ENCODE measurements at regions not wholly inside any gene's neighbourhood (a gene's known extent, or its start where the extent isn't known, plus 50 kb on each side); places are given as distances from the start of the nearest gene placed in this dataset.
A peak's percentile ranks its signal among the peaks of the same experiment; 100 is the strongest.

- DNase-seq = no peak
These were observed 61.9 kb upstream of the PTPRZ1 start for GRCh38 chr7:121810831-121811672.

GRCh38 chr7:121807078-121807477 lies 65.9 kb upstream of the PTPRZ1 start:
- no peak for DNase-seq

- DNase-seq = no peak
These were observed 69.9 kb upstream of the PTPRZ1 start for GRCh38 chr7:121803039-121803438.

GRCh38 chr7:121800916-121801675 lies 71.9 kb upstream of the PTPRZ1 start:
- DNase-seq = no peak

- peak; percentile 28 for DNase-seq
These were observed 74.1 kb upstream of the PTPRZ1 start for GRCh38 chr7:121798896-121799295.

- DNase-seq = no peak
These were observed 74.5 kb upstream of the PTPRZ1 start for GRCh38 chr7:121798453-121798840.

GRCh38 chr7:121797657-121798452 lies 75.1 kb upstream of the PTPRZ1 start:
- peak; percentile 63 for DNase-seq

GRCh38 chr7:121796936-121797656 lies 75.9 kb upstream of the PTPRZ1 start:
- DNase-seq = no peak

GRCh38 chr7:121796381-121796780 lies 76.6 kb upstream of the PTPRZ1 start:
- DNase-seq = no peak

GRCh38 chr7:121795736-121796135 lies 77.2 kb upstream of the PTPRZ1 start:
- DNase-seq = no peak

- no peak for DNase-seq
These were observed 79.2 kb upstream of the PTPRZ1 start for GRCh38 chr7:121793716-121794115.

- DNase-seq = no peak
These were observed 95.3 kb upstream of the PTPRZ1 start for GRCh38 chr7:121777672-121778071.

- no peak for DNase-seq
These were observed 98.4 kb upstream of the PTPRZ1 start for GRCh38 chr7:121774563-121774962.

GRCh38 chr7:121766676-121767075 lies 106.3 kb upstream of the PTPRZ1 start:
- DNase-seq = no peak

GRCh38 chr7:121761399-121761798 lies 111.6 kb upstream of the PTPRZ1 start:
- DNase-seq = no peak

- peak; percentile 63 for DNase-seq
These were observed 117.0 kb upstream of the PTPRZ1 start for GRCh38 chr7:121755818-121756552.

GRCh38 chr7:121755286-121755685 lies 117.7 kb upstream of the PTPRZ1 start:
- no peak for DNase-seq

- no peak for DNase-seq
These were observed 119.0 kb upstream of the PTPRZ1 start for GRCh38 chr7:121753944-121754343.

- DNase-seq = peak; percentile 15
These were observed 120.3 kb upstream of the PTPRZ1 start for GRCh38 chr7:121752706-121753105.

- no peak for DNase-seq
These were observed 124.4 kb upstream of the PTPRZ1 start for GRCh38 chr7:121748546-121748945.

- DNase-seq = no peak
These were observed 127.1 kb upstream of the PTPRZ1 start for GRCh38 chr7:121745856-121746255.

- no peak for DNase-seq
These were observed 128.1 kb upstream of the PTPRZ1 start for GRCh38 chr7:121744877-121745276.

All from retina (tissue), 1 donor.